ENCODE measurements at regions not wholly inside any gene's neighbourhood (a gene's known extent, or its start where the extent isn't known, plus 50 kb on each side); places are given as distances from the start of the nearest gene placed in this dataset.

- Mint-ChIP-seq H3K4me3 (no peak overlapping the region), H3K9me3 (no peaks in the 10 kb centered on the region), H3K36me3 (ENCODE audit: low read depth) (no peaks in the 10 kb centered on the region), H3K27ac (no peak overlapping the region), H3K27me3 (ENCODE audit: low read depth) (peaks cover 13% of the 10 kb centered on the region), H3K4me1 (no peaks in the 10 kb centered on the region)
- TF ChIP-seq CTCF (IDR thresholded peaks at IDR 0.05; ENCODE audit: unreplicated experiment in 3 of 3): no peak
Observed at GRCh38 chr14:71196921-71197320, 289.7 kb downstream of the PCNX1 start.

GRCh38 chr14:71198687-71199086, 291.4 kb downstream of the PCNX1 start:
- Mint-ChIP-seq H3K36me3 (ENCODE audit: low read depth) (no peaks in the 10 kb centered on the region), H3K4me1 (no peaks in the 10 kb centered on the region), H3K4me3 (no peak overlapping the region), H3K9me3 (peaks cover 3% of the 10 kb centered on the region), H3K27ac (no peak overlapping the region), H3K27me3 (ENCODE audit: low read depth) (peaks cover 12% of the 10 kb centered on the region)
- TF ChIP-seq CTCF (IDR thresholded peaks at IDR 0.05; ENCODE audit: unreplicated experiment in 3 of 3): no peak

- Mint-ChIP-seq H3K4me1 (peaks cover 6% of the 10 kb centered on the region), H3K4me3 (no peak overlapping the region), H3K9me3 (peaks cover 3% of the 10 kb centered on the region), H3K27me3 (ENCODE audit: low read depth) (peaks cover 3% of the 10 kb centered on the region), H3K36me3 (ENCODE audit: low read depth) (no peaks in the 10 kb centered on the region), H3K27ac (no peak overlapping the region)
- TF ChIP-seq CTCF (IDR thresholded peaks at IDR 0.05; ENCODE audit: unreplicated experiment in 3 of 3): no peak
Observed at GRCh38 chr14:71201840-71202239, 294.6 kb downstream of the PCNX1 start.

GRCh38 chr14:71202881-71203280, 295.6 kb downstream of the PCNX1 start:
- Mint-ChIP-seq H3K9me3 (peaks cover 3% of the 10 kb centered on the region), H3K27ac (peak overlapping the region in 1 of 3 experiments; percentile 56), H3K4me1 (peaks cover 6% of the 10 kb centered on the region)

GRCh38 chr14:71203306-71203705, 296.0 kb downstream of the PCNX1 start:
- H3K27me3 Mint-ChIP-seq (ENCODE audit: low read depth): peaks cover 8% of the 10 kb centered on the region

More at GRCh38 chr14:71202881-71203280, 295.6 kb downstream of the PCNX1 start:
- no peak for TF ChIP-seq CTCF (IDR thresholded peaks at IDR 0.05; ENCODE audit: unreplicated experiment in 3 of 3)
- peaks cover 4% of the 10 kb centered on the region for H3K27me3 Mint-ChIP-seq (ENCODE audit: low read depth)
- H3K4me3 Mint-ChIP-seq: no peak overlapping the region
- H3K36me3 Mint-ChIP-seq (ENCODE audit: low read depth): no peaks in the 10 kb centered on the region

More at GRCh38 chr14:71203306-71203705, 296.0 kb downstream of the PCNX1 start:
- no peak for TF ChIP-seq CTCF (IDR thresholded peaks at IDR 0.05; ENCODE audit: unreplicated experiment in 3 of 3)
- peak overlapping the region in 2 of 3 experiments; percentile 24 to 56 for H3K27ac Mint-ChIP-seq
- no peaks in the 10 kb centered on the region for H3K36me3 Mint-ChIP-seq (ENCODE audit: low read depth)
- H3K4me1 Mint-ChIP-seq: peaks cover 6% of the 10 kb centered on the region
- H3K4me3 Mint-ChIP-seq: no peak overlapping the region
- peaks cover 3% of the 10 kb centered on the region for H3K9me3 Mint-ChIP-seq
